HG03442 (cell line): ENCODE measurements at regions not wholly inside any gene's neighbourhood (a gene's known extent, or its start where the extent isn't known, plus 50 kb on each side); places are given as distances from the start of the nearest gene placed in this dataset.
"Not testable (repeated sequence)": the region's sequence is repeated elsewhere in the genome, so short reads cannot be mapped to it uniquely, and the experiment has no call there.

Experiments
- ATAC-seq: cut with Tn5 transposase; IDR thresholded peaks from one replicate; pipeline ENCODE4 v1.9.1; 2021; ENCODE audit warnings: mild to moderate bottlenecking, moderate library complexity; ENCODE audit not compliant: unreplicated experiment

DNA sequence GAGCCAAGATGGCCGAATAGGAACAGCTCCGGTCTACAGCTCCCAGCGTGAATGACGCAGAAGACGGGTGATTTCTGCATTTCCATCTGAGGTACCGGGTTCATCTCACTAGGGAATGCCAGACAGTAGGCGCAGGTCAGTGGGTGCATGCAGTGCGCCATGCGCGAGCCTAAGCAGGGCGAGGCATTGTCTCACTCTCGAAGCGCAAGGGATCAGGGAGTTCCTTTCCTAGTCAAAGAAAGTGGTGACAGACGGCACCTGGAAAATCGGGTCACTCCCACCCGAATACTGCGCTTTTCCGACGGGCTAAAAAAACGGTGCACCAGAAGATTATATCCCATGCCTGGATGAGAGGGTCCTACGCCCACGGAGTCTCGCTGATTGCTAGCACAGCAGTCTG lies 600.1 kb downstream of the PRR16 start:
- ATAC-seq, result not testable (repeated sequence)

DNA sequence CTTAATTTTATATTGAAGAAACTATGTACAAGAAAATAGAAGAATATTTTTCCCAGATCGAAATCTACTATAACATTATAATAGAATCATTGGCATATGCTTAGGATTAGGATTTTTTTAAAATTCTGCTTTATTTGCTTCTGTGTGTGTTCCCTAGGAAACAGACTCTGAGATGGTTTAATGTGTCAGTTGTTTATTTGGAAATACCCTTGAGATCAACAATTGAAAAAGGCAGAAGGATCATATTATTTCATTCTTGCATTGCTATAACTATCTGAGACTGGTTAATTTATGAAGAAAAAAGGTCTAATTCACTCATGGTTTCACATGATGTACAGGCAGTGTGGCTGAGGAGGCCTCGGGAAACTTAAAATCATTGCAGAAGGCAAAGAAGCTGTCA lies 622.6 kb downstream of the PRR16 start:
- ATAC-seq, result no peak

DNA sequence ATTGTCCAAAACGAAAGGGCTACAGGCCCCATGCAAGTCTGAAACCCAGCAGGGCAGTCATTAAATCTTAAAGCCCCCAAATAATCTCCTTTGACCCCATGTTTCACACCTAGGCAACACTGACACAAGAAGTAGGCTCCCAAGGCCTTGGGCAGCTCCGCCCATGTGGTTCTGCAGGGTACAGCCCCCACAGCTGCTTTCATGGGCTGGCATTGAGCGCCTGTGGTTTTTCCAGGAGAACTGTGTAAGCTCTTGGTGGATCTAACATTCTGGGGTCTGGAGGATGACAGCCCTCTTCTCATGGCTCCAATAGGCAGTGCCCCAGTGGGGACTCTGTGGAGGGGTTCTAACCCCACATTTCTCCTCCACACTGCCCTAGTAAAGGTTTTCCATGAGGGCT lies 623.5 kb downstream of the PRR16 start:
- ATAC-seq, result no peak

DNA sequence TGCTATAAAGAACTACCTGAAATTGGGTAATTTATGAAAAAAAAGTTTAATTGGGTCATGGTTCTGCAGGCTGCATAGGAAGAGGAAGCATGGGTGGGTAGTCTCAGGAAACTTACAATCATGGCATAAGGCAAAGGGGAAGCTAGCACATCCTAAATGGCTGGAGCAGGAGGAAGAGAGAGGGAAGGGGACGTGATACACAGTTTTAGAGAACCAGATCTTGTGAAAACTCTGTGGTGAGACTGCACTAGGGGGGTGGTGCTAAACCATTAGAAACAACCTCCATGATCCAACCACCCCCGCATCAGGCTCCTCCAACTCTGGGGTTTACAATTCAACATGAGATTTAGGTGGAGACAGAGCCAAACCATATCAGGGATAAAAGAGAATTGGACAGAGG lies 624.2 kb downstream of the PRR16 start:
- ATAC-seq, result no peak

DNA sequence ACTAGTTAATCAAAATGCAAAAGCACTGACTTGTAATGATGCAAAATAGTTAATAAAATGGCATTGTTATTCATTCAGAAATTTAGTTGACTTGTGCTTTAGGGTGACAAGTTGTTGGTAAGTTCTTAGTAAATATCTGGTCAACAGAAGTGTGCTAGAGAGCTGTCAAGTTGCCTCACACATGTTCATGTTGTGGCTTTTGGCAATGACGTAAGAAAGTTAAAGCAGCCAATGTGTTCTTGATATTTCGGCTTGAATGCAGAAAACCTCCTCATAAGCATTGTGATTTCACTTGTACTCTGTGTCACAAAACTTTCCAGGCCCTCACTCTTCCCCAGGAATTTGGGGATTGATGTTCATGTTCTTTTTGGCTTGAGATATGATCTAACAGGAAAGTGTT lies 626.7 kb downstream of the PRR16 start:
- ATAC-seq, result no peak

DNA sequence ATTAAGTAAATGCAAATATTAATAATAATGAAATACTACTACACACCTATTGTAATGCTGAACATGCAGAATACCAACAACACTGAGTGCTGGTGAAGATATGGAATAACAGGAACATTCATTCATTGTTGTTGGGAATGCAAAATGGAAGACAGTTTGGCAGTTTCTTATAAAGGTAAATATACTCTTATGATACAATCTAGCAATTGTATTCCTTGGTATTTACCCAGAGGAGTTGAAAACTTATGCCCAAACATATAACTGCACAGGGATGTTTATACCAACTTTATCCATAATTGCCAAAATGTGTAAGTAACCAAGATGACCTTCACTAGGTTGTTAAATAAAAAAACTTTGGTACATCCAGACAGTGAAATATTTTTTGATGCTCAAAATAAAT lies 636.8 kb downstream of the PRR16 start:
- ATAC-seq, result no peak

DNA sequence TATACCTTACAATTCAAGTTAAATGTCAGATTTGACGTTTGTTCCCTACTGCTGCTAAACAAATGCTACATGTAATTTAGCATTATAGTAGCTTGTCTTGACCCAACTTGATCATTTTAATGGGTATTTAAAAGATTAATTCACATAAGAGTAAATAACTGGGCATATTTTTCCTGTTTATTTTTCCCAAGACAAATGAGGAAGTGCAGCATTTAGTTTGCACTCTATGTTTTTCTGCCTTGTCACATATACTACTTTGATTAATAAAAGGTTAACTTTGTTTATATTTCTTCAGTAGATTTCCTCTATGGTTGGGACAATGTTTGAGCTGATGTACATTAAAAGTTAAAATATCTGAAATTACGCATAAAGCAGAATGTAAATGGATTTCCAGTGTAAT lies 641.8 kb downstream of the PRR16 start:
- no peak for ATAC-seq

DNA sequence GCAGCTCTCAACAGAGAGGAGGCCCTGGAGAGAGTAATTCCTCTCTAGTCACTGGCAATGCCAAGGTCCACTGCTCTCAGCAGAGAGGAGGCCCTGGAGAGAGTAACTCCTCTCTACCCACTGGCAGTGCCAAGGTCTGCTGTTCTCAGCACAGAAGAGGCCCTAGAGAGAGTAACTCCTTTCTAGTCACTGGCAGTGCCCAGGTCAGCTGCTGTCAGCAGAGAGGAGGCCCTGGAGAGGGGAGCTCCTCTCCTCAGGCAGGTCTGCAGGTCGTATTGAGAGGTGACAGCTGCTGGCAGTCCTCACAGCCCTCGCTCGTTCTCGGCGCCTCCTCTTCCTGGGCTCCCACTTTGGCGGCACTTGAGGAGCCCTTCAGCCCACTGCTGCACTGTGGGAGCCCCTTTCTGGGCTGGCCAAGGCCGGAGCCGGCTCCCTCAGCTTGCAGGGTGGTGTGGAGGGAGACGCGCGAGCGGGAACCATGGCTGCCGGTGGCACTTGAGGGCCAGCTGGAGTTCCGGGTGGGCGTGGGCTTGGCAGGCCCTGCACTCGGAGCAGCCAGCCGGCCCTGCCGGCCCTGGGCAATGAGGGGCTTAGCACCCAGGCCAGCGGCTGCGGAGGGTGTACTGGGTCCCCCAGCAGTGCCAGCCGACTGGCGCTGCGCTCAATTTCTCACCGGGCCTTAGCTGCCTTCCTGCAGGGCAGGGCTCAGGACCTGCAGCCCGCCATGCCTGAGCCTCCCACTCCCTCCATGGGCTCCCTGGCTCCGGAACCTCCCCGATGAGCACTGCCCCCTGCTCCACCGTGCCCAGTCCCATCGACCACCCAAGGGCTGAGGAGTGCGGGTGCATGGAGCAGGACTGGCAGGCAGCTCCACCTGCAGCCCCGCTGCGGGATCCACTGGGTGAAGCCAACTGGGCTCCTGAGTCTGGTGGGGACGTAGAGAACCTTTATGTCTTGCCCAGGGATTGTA lies 642.9 kb downstream of the PRR16 start:
- ATAC-seq, result not testable (repeated sequence)

DNA sequence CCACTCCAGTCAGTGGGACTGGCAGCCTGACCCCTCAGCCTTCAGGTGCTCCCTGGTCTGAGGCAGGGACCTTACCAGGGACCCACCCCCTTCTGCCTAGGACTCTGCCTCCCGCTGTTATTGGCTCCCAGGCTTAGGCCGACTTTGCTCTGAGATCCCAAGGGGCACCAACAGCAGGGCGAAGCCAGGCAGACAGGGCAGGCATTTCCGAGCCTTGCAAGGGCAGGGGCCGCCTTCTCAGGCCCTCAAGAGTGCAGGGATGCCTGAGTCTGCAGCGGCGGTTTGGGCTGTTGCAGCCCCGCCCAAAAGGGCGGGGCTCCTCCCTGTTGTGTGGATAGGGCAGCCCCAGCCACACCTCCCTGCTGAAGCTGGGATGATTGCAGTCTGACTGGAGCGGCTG lies 644.6 kb downstream of the PRR16 start:
- no peak for ATAC-seq

DNA sequence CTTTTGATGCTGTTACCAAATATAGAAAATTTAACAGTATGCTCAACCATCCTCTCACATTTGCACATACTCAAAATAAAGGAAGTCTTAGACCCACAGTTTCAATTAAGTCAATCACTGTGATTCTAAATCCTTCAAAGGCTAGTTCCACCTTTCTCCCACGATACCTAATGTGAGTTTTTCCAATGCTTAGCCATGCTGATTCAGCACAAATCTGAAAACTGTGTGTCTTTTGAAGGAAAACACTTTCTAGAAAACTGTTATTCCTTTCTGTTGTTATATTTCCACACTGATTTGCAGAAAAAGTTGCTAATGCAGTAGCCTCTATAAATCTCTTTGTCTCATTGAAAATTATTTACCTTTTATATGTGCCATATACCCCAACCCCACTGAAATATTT lies 645.7 kb downstream of the PRR16 start:
- ATAC-seq, result no peak

DNA sequence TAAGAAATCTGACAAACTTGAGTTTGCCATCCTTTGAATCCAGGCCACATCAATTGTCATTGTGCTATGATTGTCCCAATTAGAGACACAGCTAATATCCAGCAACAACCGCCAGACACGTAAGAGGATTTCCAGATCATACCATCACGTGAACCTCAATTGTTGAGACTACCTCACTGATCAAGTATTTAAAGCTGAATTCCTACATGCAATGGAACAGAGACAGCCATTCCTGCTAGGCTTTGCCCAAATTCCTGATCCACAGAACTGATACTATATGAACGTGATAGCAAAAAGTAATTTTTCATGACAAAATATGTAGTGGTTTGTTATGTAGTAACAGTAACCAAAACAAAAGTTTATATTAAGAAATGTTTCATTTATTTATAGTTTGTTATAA lies 657.7 kb downstream of the PRR16 start:
- no peak for ATAC-seq

DNA sequence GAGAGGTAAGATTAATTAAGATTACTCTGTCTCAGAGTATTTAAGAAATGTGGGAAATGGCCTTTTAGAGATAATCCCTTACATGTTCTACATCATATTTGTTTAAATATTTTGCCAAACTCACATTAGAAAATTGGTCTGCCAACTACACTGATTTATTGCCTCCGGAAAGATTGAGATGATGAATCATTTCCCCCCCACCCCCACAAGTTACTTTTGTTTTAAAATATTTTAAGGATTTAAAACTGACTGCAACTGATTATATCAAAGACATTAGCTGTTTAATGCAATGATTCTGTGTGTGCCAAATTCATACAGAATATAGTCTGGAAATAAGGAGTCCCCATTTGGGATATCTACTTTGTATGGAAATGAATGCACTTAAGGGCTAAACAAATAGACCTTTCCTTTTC lies 674.4 kb downstream of the PRR16 start:
- ATAC-seq, result no peak

DNA sequence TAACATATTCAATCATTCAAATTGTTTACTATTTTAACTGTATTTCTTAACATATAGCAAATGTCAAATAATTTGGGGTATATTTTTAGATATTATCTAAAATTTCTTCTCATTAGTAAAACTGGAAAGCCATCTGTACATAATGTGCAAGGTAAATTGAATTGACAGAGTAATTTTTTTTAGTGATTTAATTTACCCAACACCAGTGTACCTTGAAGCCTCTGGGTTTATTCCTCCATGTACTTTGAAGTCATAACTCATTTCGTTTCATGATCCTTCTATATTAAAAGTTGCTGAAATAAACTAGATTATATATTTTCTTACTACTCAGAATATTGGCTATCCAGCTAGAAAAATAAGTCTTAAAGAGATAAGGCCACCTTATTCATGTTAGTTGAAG lies 674.9 kb downstream of the PRR16 start:
- no peak for ATAC-seq

DNA sequence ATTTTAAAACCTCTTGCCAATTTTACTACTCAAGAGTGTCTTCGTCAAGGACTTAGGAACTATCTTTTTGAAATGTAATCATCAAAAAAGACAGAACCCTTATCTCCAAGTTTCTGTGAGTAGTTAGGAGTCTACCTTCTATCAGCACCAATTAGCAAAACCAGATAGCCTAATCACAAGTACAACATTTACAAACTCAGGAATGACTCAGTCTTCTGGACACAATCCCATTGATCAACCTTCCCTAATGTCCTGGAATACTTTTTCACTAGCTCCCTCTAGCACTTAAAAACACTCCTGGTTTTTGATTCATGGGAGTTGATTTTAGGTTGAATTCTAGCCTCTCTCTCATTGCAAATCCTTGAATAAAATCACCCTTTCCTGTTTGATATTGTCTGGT lies 680.7 kb downstream of the PRR16 start:
- ATAC-seq, result no peak

DNA sequence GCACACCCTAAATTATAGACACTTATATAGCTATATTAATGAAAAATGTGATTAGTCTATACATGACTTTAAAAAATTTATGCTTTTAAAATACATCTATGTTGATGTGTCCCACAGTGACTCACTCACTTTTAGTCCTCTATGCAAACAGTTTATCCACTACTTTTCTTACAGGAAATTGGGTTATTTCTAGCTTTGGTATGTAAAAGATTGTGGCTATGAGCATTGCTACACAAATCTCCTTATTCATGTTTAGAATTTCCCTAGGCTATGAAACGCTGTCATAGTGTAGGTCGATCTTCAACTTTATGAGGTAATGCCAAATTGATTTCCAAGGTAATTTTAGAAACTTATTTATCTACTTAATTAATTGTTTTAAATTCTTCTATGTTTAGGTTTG lies 687.4 kb downstream of the PRR16 start:
- no peak for ATAC-seq

DNA sequence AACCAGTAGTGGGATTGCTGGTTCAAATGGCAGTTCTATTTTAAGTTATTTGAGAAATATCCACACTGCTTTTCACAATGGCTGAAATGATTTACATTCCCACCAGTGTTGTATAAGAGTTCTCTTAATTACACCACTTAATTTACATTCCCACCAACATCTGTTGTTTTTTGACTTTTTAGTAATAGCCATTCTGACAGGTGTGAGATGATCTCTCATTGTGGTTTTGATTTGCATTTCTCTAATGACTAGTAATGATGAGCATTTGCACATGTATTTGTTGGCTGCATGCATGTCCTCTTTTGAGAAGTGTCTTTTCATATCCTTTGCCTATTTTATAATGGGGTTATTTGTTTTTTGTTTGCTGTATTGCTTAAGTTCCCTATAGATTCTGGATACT lies 688.3 kb downstream of the PRR16 start:
- ATAC-seq, result no peak

DNA sequence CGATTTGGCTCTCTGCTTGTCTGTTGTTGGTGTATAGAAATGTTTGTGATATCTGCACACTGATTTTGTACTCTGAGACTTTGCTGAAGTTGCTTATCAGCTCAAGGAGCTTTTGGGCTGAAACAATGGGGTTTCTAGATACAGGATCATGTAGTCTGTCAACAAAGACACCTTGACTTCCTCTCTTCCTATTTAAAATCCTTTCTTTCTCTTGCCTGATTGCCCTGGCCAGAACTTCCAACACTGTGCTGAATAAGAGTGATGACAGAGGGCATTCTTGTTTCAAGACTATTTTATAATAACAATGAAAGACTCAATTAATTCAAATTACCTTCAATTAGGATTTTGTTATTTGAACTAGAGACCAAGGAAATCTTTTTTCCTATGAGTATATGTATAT lies 692.5 kb downstream of the PRR16 start:
- ATAC-seq, result no peak

DNA sequence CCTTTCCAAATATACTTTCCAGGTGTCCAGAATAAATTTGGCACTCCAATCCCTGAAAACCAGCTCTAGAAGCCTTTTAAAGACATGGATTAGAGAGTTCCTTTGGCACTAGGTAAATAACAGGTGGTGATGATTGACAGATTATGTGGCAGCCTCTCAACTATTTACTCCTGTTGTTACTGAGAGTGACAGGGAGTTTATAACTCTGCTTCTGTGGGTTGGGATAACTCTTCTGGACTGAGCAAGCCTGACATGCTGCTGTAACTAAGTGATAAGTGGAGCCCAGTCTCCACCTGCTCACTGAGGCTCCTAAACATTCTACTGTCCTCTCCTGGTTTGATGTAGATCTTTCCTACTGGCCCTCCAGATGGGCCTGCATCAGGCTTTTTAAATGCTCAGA lies 693.2 kb upstream of the FTMT start:
- ATAC-seq, result no peak

DNA sequence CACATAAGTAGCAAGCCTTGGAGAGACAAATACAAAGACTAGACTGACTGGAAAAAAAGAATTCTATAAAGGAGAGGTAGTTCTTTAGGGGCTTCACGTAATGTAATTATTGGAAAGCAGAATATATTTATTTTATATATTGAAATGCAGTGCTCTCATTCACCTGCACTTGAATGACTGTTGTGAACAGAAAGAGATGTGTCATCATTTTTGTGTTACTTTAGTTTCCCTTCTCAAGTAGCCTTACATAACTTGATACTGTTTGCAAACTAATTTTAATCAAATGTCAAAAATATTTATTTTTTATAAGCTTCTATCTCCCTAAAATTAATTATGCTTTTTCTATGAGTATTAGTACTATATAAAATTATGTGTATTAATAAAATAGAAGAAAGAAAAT lies 691.1 kb upstream of the FTMT start:
- ATAC-seq, result no peak

DNA sequence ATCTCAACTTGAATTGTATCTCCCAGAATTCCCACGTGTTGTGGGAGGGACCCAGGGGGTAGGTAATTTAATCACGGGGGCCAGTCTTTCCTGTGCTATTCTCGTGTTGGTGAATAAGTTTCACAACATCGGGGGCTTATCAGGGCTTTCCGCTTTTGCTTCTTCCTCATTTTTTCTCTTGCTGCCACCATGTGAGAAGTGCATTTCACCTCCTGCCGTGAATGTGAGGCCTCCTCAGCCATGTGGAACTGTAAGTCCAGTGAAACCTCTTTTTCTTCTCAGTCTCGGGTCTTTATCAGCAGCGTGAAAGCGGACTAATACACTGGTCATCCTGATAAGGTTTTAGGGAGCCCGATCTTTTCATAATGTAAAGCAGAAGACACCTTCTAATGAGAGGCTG lies 687.0 kb upstream of the FTMT start:
- no peak for ATAC-seq

DNA sequence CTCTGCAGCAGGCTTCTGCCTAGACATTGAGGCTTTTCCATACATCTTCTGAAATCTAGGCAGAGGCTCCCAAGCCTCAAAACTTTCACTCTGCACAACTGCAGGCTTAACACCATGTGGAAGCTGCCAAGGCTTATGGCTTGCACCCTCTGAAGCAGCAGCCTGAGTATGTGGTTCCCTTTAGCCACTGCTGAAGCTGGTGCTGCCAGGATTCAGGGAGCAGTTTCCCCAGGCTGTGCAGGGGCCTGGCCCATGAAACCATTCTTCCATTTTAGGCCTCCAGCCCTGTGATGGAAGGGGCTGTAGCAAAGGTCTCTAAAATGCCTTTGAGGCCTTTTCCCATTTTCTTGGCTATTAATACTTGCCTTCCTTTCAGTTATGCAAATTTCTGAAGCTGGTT lies 680.3 kb upstream of the FTMT start:
- no peak for ATAC-seq

DNA sequence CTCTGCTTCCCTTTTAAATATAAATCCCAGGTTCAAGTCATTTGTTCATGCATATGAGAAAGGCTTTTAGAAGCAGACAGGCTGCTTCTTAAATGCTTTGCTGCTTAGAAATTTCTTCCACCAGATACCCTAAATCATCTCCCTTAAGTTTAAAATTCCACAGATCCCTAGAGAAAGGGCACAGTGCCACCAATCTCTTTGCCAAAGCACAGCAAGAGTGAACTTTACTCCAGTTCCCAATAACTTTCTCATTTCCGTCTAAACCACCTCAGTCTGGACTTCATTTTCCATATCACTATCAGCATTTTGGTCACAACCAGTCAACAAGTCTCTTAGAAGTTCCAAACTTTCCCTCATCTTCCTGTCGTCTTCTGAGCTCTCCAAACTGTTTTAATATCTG lies 679.8 kb upstream of the FTMT start:
- ATAC-seq, result no peak

DNA sequence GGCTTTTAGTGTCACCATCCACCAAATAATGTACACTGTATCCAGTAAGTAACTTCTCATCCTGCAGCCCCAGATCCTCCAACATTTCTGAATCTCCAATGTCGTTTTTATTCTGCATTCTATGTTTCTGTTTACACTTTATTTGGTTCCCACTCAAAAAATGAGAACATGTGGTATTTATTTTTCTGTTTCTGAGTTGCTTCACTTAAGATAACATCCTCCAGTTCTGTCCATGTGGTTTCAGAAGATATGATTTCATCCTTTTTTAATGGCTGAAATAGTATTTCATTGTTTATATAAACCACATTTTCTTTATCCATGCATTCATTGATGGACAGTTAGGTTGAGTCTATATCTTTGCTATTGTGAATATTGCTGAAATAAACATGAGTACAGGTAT lies 677.3 kb upstream of the FTMT start:
- no peak for ATAC-seq
